Type B pancreatic cell (in vitro differentiated cells): ENCODE measurements at regions not wholly inside any gene's neighbourhood (a gene's known extent, or its start where the extent isn't known, plus 50 kb on each side); places are given as distances from the start of the nearest gene placed in this dataset.

Experiments used
- DNase-seq: peaks from one replicate; pipeline ENCODE4 v3.0.0; 2021; ENCODE audit warnings: mixed read lengths; ENCODE audit not compliant: unreplicated experiment; ENCODE audit errors: extremely low spot score
- H3K27ac Mint-ChIP-seq: 2 replicates; pipeline ENCODE4 v1.8.0; 2021; ENCODE audit warnings: mild to moderate bottlenecking, mixed read lengths
- H3K27me3 Mint-ChIP-seq: 2 replicates; pipeline ENCODE4 v1.8.0; 2021; ENCODE audit warnings: mixed read lengths
- H3K36me3 Mint-ChIP-seq: 2 replicates; pipeline ENCODE4 v1.8.0; 2021; ENCODE audit warnings: mixed read lengths
- H3K4me1 Mint-ChIP-seq: one replicate; pipeline ENCODE4 v1.8.0; 2021; ENCODE audit warnings: mixed read lengths; ENCODE audit not compliant: unreplicated experiment
- H3K4me3 Mint-ChIP-seq: 2 replicates; pipeline ENCODE4 v1.8.0; 2021; ENCODE audit warnings: mild to moderate bottlenecking, mixed read lengths
- H3K9me3 Mint-ChIP-seq: 2 replicates; pipeline ENCODE4 v1.8.0; 2021; ENCODE audit warnings: mixed read lengths
- CTCF ChIP-seq: fragments of 200-600 bp; sonication (generic); conservative IDR thresholded peaks from 2 replicates; pipeline ENCODE4 v1.5.0; 2021; ENCODE audit warnings: antibody characterized with exemption, mild to moderate bottlenecking

DNA sequence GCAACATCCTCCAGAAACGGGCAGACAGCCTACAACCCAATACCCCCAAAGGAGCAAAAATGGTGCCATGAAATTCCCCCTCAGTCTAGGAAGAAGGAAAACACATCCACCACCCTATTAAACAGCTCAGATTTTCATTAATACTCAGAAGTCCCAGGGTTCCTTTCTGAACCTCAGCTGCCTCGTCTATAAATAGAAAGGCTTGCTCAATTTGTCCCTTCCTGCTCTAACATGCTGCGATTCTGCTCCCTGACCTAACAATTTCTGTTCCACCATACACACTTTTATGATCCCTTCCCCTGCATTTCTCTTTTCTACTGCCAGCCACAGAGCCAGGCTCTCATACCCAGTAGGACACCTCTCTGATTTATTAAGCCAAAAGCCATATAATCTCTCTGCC is 68.1 kb downstream of the MTERF1 start:
- no peak for TF ChIP-seq CTCF
- Mint-ChIP-seq H3K36me3 (no peaks in the 10 kb centered on the region), H3K27ac (no peak overlapping the region), H3K27me3 (no peaks in the 10 kb centered on the region), H3K4me3 (no peak overlapping the region), H3K9me3 (no peaks in the 10 kb centered on the region), H3K4me1 (no peaks in the 10 kb centered on the region)
- no peak for DNase-seq

DNA sequence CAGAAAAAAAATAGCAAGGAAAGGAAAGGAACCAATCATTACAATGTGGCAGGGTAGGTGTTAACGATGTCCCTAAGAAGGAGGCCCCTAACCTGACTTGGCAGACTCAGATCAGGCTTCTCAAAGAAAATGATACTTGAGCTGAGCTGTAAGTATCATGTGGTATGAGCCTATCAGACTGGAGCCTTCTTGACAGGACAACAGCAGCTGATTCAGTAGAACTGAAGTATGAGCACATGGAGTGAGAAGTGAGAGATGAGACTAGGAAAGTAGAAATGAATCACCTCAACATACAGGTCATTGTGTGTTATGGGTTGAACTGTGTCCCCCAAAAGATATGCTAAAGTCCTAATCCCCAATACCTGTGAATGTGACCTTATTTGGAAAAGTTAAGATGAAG is 66.3 kb downstream of the MTERF1 start:
- Mint-ChIP-seq H3K36me3 (no peaks in the 10 kb centered on the region), H3K27me3 (no peaks in the 10 kb centered on the region), H3K9me3 (no peaks in the 10 kb centered on the region), H3K4me1 (no peaks in the 10 kb centered on the region), H3K27ac (no peak overlapping the region), H3K4me3 (no peak overlapping the region)
- no peak for DNase-seq
- no peak for TF ChIP-seq CTCF
